ENCODE measurements at regions not wholly inside any gene's neighbourhood (a gene's known extent, or its start where the extent isn't known, plus 50 kb on each side); places are given as distances from the start of the nearest gene placed in this dataset.

DNA sequence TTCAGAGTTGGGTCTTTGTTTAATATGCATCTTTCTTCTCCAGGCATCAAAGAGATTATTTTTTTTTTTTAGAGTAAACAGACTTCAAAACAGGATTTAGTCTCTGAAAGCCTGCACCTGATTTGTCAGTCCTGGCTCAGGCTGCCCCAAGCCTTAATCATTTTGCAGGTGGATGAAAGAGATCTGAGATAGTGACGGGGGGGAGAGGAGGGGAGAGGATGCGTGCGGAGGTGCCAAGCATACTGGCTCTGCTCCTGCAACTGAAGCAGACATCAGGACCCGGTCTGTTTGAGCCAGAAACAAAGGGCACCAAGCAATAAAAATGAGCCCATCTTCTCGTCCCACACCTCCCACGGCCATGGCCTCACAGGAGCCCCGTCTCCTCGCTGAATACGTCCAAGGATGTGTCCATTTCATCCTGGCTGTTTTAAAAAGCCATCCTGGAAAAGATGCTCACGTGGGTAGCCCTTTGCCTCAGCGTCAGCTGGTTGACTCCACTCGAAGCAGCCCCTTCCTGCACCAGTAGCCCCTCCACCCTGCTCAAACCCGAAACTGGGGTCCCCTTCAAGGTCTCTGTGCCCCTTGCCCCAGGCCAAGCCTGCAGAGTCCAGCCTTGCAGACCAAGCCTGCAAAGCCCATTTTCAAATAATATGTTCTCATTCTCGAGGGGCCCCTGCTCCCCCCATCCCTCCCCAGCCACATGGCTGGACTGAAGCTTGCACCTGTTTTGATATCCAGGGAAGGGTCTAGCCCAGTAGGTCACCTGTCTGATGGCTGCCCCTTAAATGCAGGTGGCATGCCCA, 84.8 kb upstream of the TNRC6C start:
- TF ChIP-seq, protein P1, sequence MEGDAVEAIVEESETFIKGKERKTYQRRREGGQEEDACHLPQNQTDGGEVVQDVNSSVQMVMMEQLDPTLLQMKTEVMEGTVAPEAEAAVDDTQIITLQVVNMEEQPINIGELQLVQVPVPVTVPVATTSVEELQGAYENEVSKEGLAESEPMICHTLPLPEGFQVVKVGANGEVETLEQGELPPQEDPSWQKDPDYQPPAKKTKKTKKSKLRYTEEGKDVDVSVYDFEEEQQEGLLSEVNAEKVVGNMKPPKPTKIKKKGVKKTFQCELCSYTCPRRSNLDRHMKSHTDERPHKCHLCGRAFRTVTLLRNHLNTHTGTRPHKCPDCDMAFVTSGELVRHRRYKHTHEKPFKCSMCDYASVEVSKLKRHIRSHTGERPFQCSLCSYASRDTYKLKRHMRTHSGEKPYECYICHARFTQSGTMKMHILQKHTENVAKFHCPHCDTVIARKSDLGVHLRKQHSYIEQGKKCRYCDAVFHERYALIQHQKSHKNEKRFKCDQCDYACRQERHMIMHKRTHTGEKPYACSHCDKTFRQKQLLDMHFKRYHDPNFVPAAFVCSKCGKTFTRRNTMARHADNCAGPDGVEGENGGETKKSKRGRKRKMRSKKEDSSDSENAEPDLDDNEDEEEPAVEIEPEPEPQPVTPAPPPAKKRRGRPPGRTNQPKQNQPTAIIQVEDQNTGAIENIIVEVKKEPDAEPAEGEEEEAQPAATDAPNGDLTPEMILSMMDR (IDR thresholded peaks at IDR 0.05): no peak
- ATAC-seq (ENCODE audit: low FRiP score in 2 of 2): no peak
- Histone ChIP-seq H3K4me3 (no peak overlapping the region), H3K27ac (no peak overlapping the region), H3K4me1 (peaks cover 0 to 5% (median 2%) of the 10 kb centered on the region in 4 donors), H3K36me3 (no peaks in the 10 kb centered on the region), H3K9me3 (peaks cover 0 to 14% (median 10%) of the 10 kb centered on the region in 4 donors), H3K27me3 (no peaks in the 10 kb centered on the region)
- 85 to 86% methylated on average over 11 to 14 of the region's 14 CpGs for WGBS, 2 donors
- no peak for DNase-seq

DNA sequence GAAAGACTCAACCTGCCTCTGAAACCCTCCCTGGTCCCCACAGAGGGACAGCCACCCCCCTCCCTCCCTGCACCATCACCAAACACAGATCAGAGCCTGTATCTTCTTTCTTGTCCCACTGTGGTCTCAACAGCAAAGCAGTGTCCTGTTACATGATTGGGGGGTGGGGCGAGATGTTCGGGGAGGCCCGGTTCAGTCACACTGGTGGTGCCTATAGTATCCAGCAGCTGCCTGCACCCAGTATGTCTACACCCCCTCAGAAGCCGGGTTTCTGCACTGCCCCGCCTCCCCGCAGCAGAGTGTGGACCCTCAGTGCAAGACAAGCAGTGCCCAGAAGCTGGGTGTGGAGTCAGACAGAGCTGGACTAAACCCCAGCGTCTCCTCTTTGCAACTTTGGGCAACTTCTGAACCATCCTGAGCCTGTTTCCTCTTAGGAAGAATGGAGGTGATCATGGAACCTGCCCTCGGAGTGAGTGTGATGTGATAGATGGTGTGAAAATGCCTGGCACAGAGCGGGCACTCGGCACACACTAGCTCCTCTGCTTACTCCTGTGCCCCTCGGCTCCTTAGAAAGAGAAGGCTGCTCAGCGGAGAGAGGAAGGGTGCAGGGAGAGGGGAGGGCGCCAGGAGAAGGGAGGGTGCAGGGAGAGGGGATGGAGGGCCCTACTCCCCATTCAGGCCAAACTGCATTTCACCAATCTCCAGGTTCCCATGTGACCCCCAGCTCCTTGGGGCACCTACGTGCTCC, 84.0 kb upstream of the TNRC6C start:
- no peaks in the 10 kb centered on the region for H3K27me3 ChIP-seq
- WGBS, 2 donors: 78 to 89% methylated on average over 13 to 14 of the region's 14 CpGs
- H3K36me3 ChIP-seq: no peaks in the 10 kb centered on the region
- H3K27ac ChIP-seq: no peak overlapping the region
- no peak for DNase-seq
- no peak overlapping the region for H3K4me3 ChIP-seq
- H3K9me3 ChIP-seq: peaks cover 0 to 14% (median 10%) of the 10 kb centered on the region in 4 donors
- TF ChIP-seq POLR2A (IDR thresholded peaks at IDR 0.05): no peak
- TF ChIP-seq POLR2AphosphoS5 (IDR thresholded peaks at IDR 0.05): no peak
- no peak for TF ChIP-seq EP300 (IDR thresholded peaks at IDR 0.05)
- TF ChIP-seq, protein P1 (IDR thresholded peaks at IDR 0.05): no peak
- H3K4me1 ChIP-seq: peaks cover 0 to under 1% (median 0%) of the 10 kb centered on the region in 4 donors
- ATAC-seq (ENCODE audit: low FRiP score in 2 of 2): no peak

DNA sequence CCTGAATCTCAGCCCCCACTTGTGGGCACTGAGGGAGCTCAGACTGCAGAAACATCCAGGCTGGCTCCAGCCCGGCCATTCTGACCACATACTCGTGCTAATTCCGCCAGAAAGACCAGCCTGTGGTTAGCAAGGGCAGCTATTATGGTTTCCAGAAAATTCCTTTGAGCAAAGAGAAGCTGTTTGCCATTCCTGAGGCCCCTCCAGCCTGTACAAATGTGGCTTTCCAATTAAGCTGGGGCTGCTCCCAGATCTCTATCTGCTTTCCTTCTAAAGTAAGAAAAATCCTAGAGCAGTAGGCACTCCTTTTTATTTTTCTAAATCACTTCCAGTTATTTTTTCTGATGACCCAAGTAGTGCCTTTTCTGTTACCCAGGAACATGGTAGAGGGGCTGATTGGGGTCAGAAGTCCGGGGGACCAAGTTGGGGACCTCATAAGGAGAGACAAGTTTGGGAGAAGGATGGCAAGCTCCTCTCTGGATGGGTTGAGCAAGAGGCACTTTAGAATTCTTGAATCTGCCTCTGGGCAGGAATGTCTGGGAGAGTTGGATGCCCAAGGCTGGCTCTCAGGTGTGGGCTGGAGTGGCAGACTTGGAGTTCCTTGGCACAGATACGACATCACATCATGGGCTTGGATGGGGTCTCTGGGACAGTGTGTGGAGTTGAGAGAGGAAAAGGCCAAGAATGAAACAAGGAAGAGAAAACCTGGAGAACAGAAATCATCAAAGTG, 83.3 kb upstream of the TNRC6C start:
- no peak overlapping the region for H3K27ac ChIP-seq
- H3K4me1 ChIP-seq: no peaks in the 10 kb centered on the region
- DNase-seq: no peak
- H3K27me3 ChIP-seq: no peaks in the 10 kb centered on the region
- no peaks in the 10 kb centered on the region for H3K36me3 ChIP-seq
- WGBS, 2 donors: 55 to 57% methylated on average over 5 of the region's 5 CpGs
- no peak for ATAC-seq (ENCODE audit: low FRiP score in 2 of 2)
- no peak overlapping the region for H3K4me3 ChIP-seq
- H3K9me3 ChIP-seq: peaks cover 0 to 14% (median 10%) of the 10 kb centered on the region in 4 donors
- TF ChIP-seq POLR2A (IDR thresholded peaks at IDR 0.05) (no peak), POLR2AphosphoS5 (IDR thresholded peaks at IDR 0.05) (no peak), EP300 (IDR thresholded peaks at IDR 0.05) (no peak)
- TF ChIP-seq, protein P1 (IDR thresholded peaks at IDR 0.05): no peak

DNA sequence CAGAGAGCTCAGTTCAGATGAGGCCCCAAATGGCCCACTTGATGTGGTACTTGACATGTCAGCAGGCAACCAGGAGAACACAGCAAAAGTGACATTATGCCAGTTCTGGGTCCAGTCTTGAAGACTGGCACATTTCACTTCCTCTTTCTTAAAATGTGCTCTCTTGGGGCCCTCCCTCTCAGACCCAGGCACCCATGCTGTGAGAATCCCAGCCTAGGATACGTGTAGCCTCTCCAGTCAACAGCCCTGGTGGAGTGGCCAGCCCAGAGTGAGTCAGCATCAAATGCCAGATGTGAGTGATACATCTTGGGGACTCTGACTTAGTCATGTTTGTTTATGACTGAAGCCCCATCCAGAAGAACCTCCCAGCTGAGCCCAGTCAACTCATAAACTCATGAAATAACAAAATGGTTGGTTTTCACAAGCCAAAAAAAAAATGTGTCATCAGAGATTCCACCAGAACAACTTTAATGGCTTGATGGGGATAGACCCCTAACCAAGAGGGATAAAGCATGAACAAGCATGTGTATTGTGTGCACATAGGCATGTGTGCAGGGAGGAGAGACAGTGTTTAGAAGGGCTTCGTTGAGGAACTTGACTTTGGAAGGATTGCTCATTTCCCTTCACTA, 82.5 kb upstream of the TNRC6C start:
- no peak overlapping the region for H3K27ac ChIP-seq
- no peak for TF ChIP-seq EP300 (IDR thresholded peaks at IDR 0.05)
- no peak for TF ChIP-seq POLR2AphosphoS5 (IDR thresholded peaks at IDR 0.05)
- TF ChIP-seq, protein P1 (IDR thresholded peaks at IDR 0.05): no peak
- TF ChIP-seq POLR2A (IDR thresholded peaks at IDR 0.05): no peak
- DNase-seq: no peak
- H3K4me3 ChIP-seq: no peak overlapping the region
- H3K36me3 ChIP-seq: no peaks in the 10 kb centered on the region
- ATAC-seq (ENCODE audit: low FRiP score in 2 of 2): no peak
- peaks cover 0 to 14% (median 10%) of the 10 kb centered on the region in 4 donors for H3K9me3 ChIP-seq
- WGBS, 2 donors: 82 to 84% methylated on average over 2 of the region's 2 CpGs
- peaks cover 3 to 7% (median 5%) of the 10 kb centered on the region in 4 donors for H3K4me1 ChIP-seq
- H3K27me3 ChIP-seq: no peaks in the 10 kb centered on the region

Measured in upper lobe of left lung (tissue), 6 donors.